Adrenal gland (tissue), 9 donors: ENCODE measurements at regions not wholly inside any gene's neighbourhood (a gene's known extent, or its start where the extent isn't known, plus 50 kb on each side); places are given as distances from the start of the nearest gene placed in this dataset.

Experiments
- DNase-seq, 7 donors: peaks; one replicate each; pipeline ENCODE4 v3.0.0-alpha.2; 2019 to 2020
- H3K27ac ChIP-seq, 5 donors: fragments of 200-600 bp; sonication (generic) in 4 of 5; 1 replicate in 3 of 5; 2 replicates in 2 of 5; pipeline versions ENCODE4 v1.5.1 to v1.8.0; 2016 to 2020; ENCODE audit warnings: mild to moderate bottlenecking in 1 of 5
- H3K27me3 ChIP-seq: fragments of 200-600 bp; 2 replicates; pipeline ENCODE4 v1.8.0; 2021
- H3K36me3 ChIP-seq, 2 donors: fragments of 200-600 bp; replicated peaks in 1 of 2; 1 replicate in 1 of 2; 2 replicates in 1 of 2; pipeline versions ENCODE4 v1.5.1 to v1.8.0; 2018 to 2022
- H3K4me1 ChIP-seq, 2 donors: fragments of 200-600 bp; replicated peaks in 1 of 2; 1 replicate in 1 of 2; 2 replicates in 1 of 2; pipeline versions ENCODE4 v1.5.1 to v1.8.0; 2018 to 2021
- H3K4me3 ChIP-seq, 4 donors: fragments of 200-600 bp; sonication (generic) in 3 of 4; one replicate each; pipeline ENCODE4 v1.5.1; 2016 to 2018
- H3K9me3 ChIP-seq, 3 donors: fragments of 200-600 bp; sonication (generic) in 1 of 3; replicated peaks in 1 of 3; 1 replicate in 2 of 3; 2 replicates in 1 of 3; pipeline versions ENCODE4 v1.5.1 to v1.8.0; 2016 to 2021
- CTCF ChIP-seq, 6 experiments: fragments of 450-650 bp in 4 of 6; fragments of 200-600 bp in 2 of 6; sonication (generic) in 1 of 6; IDR thresholded peaks; 1 replicate in 5 of 6; 2 replicates in 1 of 6; pipeline versions ENCODE4 v1.5.1 to v1.8.0; 2016 to 2021; ENCODE audit warnings: antibody characterized with exemption in 6 of 6, mild to moderate bottlenecking in 2 of 6, moderate library complexity in 1 of 6
- POLR2A ChIP-seq, 2 donors: fragments of 450-650 bp; IDR thresholded peaks; one replicate each; pipeline ENCODE4 v1.6.1; 2017; ENCODE audit warnings: antibody characterized with exemption in 2 of 2, mild to moderate bottlenecking in 2 of 2, moderate library complexity in 1 of 2
- WGBS, 4 donors: extraction: QIAGEN DNeasy Blood & Tissue Kit in 2 of 4; methylation state at CpG; one replicate each; pipeline versions ENCODE4 v1.1.5 to v1.1.7; 2013 to 2017; 5-methylcytosine and 5-hydroxymethylcytosine counted together
- intact Hi-C, 2 donors: fragments of 100-400 bp; cut with DNase I; formaldehyde crosslinking; loops; one replicate each; pipeline versions ENCODE4 v1.14.1 to v1.15.0; 2022 to 2023
- donor health status: healthy with polysubstance abuse.
- donor health status: Bipolar disorder and iron deficiency.
- donor health status: DM: yes; HTN: yes; CAD: no.
- donor health status: DM: no; HTN: no; CAD: no.
- donor health status: DM: no; HTN: no; CAD: no.

GRCh38 chr1:188218289-188218688 lies 1389.5 kb downstream of the PLA2G4A start:
- intact Hi-C loops: no loop called here
- H3K27me3 ChIP-seq: no peaks in the 10 kb centered on the region
- H3K27ac ChIP-seq: no peak overlapping the region
- H3K4me3 ChIP-seq: no peak overlapping the region
- no peaks in the 10 kb centered on the region for H3K4me1 ChIP-seq
- H3K9me3 ChIP-seq: no peaks in the 10 kb centered on the region
- no peak for DNase-seq
- TF ChIP-seq CTCF (IDR thresholded peaks at IDR 0.05) (no peak), POLR2A (IDR thresholded peaks at IDR 0.05) (no peak)
- no peaks in the 10 kb centered on the region for H3K36me3 ChIP-seq
- 90 to 96% (median 93%) methylated on average over 1 of the region's 1 CpG for WGBS, 4 donors

DNA sequence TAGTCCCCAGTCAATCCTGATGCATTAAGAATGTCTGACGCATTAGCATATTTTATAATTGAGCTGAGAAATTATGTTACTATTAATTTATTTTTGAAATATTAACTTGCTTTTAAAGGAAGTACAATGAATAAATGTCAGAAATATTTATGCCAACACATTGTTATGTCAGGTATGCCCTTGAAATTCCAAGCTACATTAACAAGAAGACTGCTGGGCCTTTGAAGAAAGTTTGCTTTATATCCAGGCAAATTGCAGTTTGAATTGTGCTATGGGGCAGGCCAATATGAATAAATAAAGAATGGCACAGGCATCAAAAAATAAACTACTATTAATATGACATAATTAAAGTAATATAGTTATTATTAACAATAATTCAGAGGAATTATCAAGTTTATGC lies 1391.3 kb downstream of the PLA2G4A start:
- no peak for DNase-seq
- intact Hi-C loops: no loop called here
- Histone ChIP-seq H3K27me3 (no peaks in the 10 kb centered on the region), H3K9me3 (peaks cover 0 to 5% (median 0%) of the 10 kb centered on the region in 3 donors), H3K4me1 (no peaks in the 10 kb centered on the region), H3K36me3 (no peaks in the 10 kb centered on the region), H3K4me3 (no peak overlapping the region), H3K27ac (no peak overlapping the region)
- TF ChIP-seq POLR2A (IDR thresholded peaks at IDR 0.05) (no peak), CTCF (IDR thresholded peaks at IDR 0.05) (no peak)
- 82 to 87% (median 84%) methylated on average over 1 of the region's 1 CpG for WGBS, 4 donors

DNA sequence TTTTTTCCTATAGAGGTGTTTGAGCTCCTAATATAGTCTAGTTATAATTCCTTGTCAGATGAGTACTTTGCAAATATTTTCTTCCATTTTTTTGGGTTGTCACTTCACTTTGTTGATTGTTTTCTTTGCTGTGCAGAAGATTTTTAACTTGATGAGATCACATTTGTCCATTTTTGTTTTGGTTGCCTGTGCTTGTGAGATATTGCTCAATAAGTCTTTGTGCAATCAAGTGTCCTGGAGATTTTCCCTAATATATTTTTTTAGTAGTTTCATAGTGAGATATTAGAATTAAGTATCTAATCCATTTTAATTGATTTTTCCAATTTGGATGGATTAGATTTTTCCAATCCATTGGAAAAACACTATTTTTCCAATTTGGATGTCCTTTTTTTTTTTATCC lies 1395.5 kb downstream of the PLA2G4A start:
- Histone ChIP-seq H3K4me3 (no peak overlapping the region), H3K27me3 (no peaks in the 10 kb centered on the region), H3K27ac (no peak overlapping the region), H3K4me1 (no peaks in the 10 kb centered on the region), H3K9me3 (peaks cover 0 to 5% (median 0%) of the 10 kb centered on the region in 3 donors), H3K36me3 (no peaks in the 10 kb centered on the region)
- TF ChIP-seq CTCF (IDR thresholded peaks at IDR 0.05): no peak
- no peak for TF ChIP-seq POLR2A (IDR thresholded peaks at IDR 0.05)
- DNase-seq: no peak
- intact Hi-C loops: no loop called here

- Histone ChIP-seq H3K9me3 (peaks cover 0 to 5% (median 0%) of the 10 kb centered on the region in 3 donors), H3K27me3 (no peaks in the 10 kb centered on the region), H3K36me3 (no peaks in the 10 kb centered on the region), H3K27ac (no peak overlapping the region), H3K4me1 (no peaks in the 10 kb centered on the region), H3K4me3 (no peak overlapping the region)
- DNase-seq: no peak
- intact Hi-C loops: no loop called here
- 61 to 83% (median 77%) methylated on average over 1 of the region's 1 CpG for WGBS, 4 donors
- no peak for TF ChIP-seq POLR2A (IDR thresholded peaks at IDR 0.05)
- no peak for TF ChIP-seq CTCF (IDR thresholded peaks at IDR 0.05)
These were observed 1397.2 kb downstream of the PLA2G4A start for GRCh38 chr1:188225975-188226374.
